GM23338 (cell line): ENCODE measurements at regions not wholly inside any gene's neighbourhood (a gene's known extent, or its start where the extent isn't known, plus 50 kb on each side); places are given as distances from the start of the nearest gene placed in this dataset.

ENCODE experiments used
- ATAC-seq: fragments of 200-7000 bp; cut with Tn5 transposase; 3 replicates; pipeline ENCODE4 v1.9.1; 2020
- DNase-seq: peaks from one replicate; pipeline ENCODE4 v3.0.0-alpha.2; 2015; ENCODE audit warnings: low spot score
- H2AFZ ChIP-seq: fragments of 200-600 bp; sonication (generic); 2 replicates; pipeline ENCODE4 v1.8.0; 2016; ENCODE audit warnings: antibody characterized with exemption, mild to moderate bottlenecking, moderate library complexity
- H3F3A ChIP-seq: fragments of 200-600 bp; sonication (generic); replicated peaks from 2 replicates; pipeline ENCODE4 v1.8.0; 2017; ENCODE audit warnings: antibody characterized with exemption, mixed run types, low read depth
- H3K27ac ChIP-seq: fragments of 200-600 bp; sonication (generic); 2 replicates; pipeline ENCODE4 v1.6.1; 2016; ENCODE audit warnings: low read depth
- H3K27me3 ChIP-seq: fragments of 200-600 bp; sonication (generic); 2 replicates; pipeline ENCODE4 v1.8.0; 2016; ENCODE audit warnings: mild to moderate bottlenecking, mixed run types, moderate library complexity; ENCODE audit not compliant: insufficient read depth
- H3K36me3 ChIP-seq: fragments of 200-600 bp; sonication (generic); 2 replicates; pipeline ENCODE4 v1.8.0; 2016; ENCODE audit warnings: mild to moderate bottlenecking; ENCODE audit not compliant: insufficient read depth
- H3K4me1 ChIP-seq: fragments of 200-600 bp; sonication (generic); 2 replicates; pipeline ENCODE4 v1.8.0; 2016; ENCODE audit warnings: mild to moderate bottlenecking, moderate library complexity; ENCODE audit not compliant: insufficient read depth
- H3K4me2 ChIP-seq: fragments of 200-600 bp; sonication (generic); 2 replicates; pipeline ENCODE4 v1.7.1; 2017; ENCODE audit warnings: mixed run types
- H3K4me3 ChIP-seq: fragments of 200-600 bp; sonication (generic); 2 replicates; pipeline ENCODE4 v1.6.1; 2016; ENCODE audit warnings: mixed run types
- H3K79me2 ChIP-seq: fragments of 200-600 bp; sonication (generic); replicated peaks from 2 replicates; pipeline ENCODE4 v1.8.0; 2017; ENCODE audit warnings: mild to moderate bottlenecking; ENCODE audit not compliant: insufficient read depth
- H3K9me2 ChIP-seq: fragments of 200-600 bp; sonication (generic); 2 replicates; pipeline ENCODE4 v1.8.0; 2017; ENCODE audit not compliant: insufficient read depth
- H4K20me1 ChIP-seq: fragments of 200-600 bp; sonication (generic); replicated peaks from 2 replicates; pipeline ENCODE4 v1.8.0; 2017; ENCODE audit warnings: mild to moderate bottlenecking; ENCODE audit not compliant: insufficient read depth
- H3K27ac Mint-ChIP-seq: 2 replicates; pipeline ENCODE4 v1.8.0; 2020; ENCODE audit warnings: inconsistent platforms, mild to moderate bottlenecking, moderate library complexity, mixed read lengths
- H3K27me3 Mint-ChIP-seq: 3 replicates; pipeline ENCODE4 v1.8.0; 2022; ENCODE audit warnings: low read depth, mild to moderate bottlenecking, moderate library complexity, mixed read lengths, inconsistent platforms; ENCODE audit not compliant: insufficient read depth, poor library complexity
- H3K36me3 Mint-ChIP-seq: 3 replicates; pipeline ENCODE4 v1.8.0; 2021; ENCODE audit warnings: low read depth, mild to moderate bottlenecking, inconsistent platforms, moderate library complexity, mixed read lengths
- H3K4me1 Mint-ChIP-seq: 3 replicates; pipeline ENCODE4 v1.8.0; 2020; ENCODE audit warnings: mild to moderate bottlenecking, inconsistent platforms, mixed read lengths
- H3K4me3 Mint-ChIP-seq: 3 replicates; pipeline ENCODE4 v1.8.0; 2021; ENCODE audit warnings: moderate library complexity, mild to moderate bottlenecking, inconsistent platforms, mixed read lengths
- H3K9me3 Mint-ChIP-seq: 3 replicates; pipeline ENCODE4 v1.8.0; 2020; ENCODE audit warnings: moderate library complexity, mild to moderate bottlenecking, inconsistent platforms, mixed read lengths
- CREB1 ChIP-seq: fragments of 250-450 bp; sonication (Bioruptor Pico); IDR thresholded peaks from 2 replicates; pipeline ENCODE4 v1.5.0; 2020; ENCODE audit warnings: low read depth, mild to moderate bottlenecking, moderate library complexity
- EZH2 ChIP-seq: fragments of 200-600 bp; sonication (generic); IDR thresholded peaks from one replicate; pipeline ENCODE4 v1.8.0; 2017; ENCODE audit warnings: antibody characterized with exemption, mild to moderate bottlenecking, low read depth; ENCODE audit not compliant: unreplicated experiment
- EZH2phosphoT487 ChIP-seq: fragments of 200-600 bp; sonication (generic); IDR thresholded peaks from one replicate; pipeline ENCODE4 v1.8.1; 2018; ENCODE audit warnings: antibody characterized with exemption; ENCODE audit not compliant: unreplicated experiment
- JUNB ChIP-seq: IDR thresholded peaks from one replicate; pipeline ENCODE4 v1.6.1; 2016; ENCODE audit warnings: antibody characterized with exemption; ENCODE audit not compliant: unreplicated experiment
- REST ChIP-seq: IDR thresholded peaks from one replicate; pipeline ENCODE4 v1.6.1; 2018; ENCODE audit warnings: antibody characterized with exemption; ENCODE audit not compliant: unreplicated experiment
- STAT1 ChIP-seq: IDR thresholded peaks from one replicate; pipeline ENCODE4 v1.6.1; 2016; ENCODE audit warnings: antibody characterized with exemption; ENCODE audit not compliant: unreplicated experiment
- ZNF114 ChIP-seq: fragments of 250-450 bp; sonication (Bioruptor Pico); IDR thresholded peaks from 2 replicates; pipeline ENCODE4 v1.5.0; 2020; ENCODE audit warnings: mild to moderate bottlenecking, moderate library complexity
- ZNF331 ChIP-seq: fragments of 250-450 bp; sonication (Bioruptor Pico); IDR thresholded peaks from 2 replicates; pipeline ENCODE4 v1.5.0; 2020; ENCODE audit warnings: low read depth, mild to moderate bottlenecking, moderate library complexity
- ZNF462 ChIP-seq: fragments of 250-450 bp; sonication (Bioruptor Pico); IDR thresholded peaks from 2 replicates; pipeline ENCODE4 v1.5.0; 2020; ENCODE audit warnings: mild to moderate bottlenecking, moderate library complexity
- TF ChIP-seq, protein P1 (sequence below): IDR thresholded peaks from 2 replicates; pipeline ENCODE4 v1.6.1; 2016; ENCODE audit warnings: antibody characterized with exemption
- TF ChIP-seq, protein P2 (sequence below), 2 experiments: fragments of 200-600 bp in 1 of 2; sonication (generic) in 1 of 2; conservative IDR thresholded peaks; 2 replicates each; pipeline versions ENCODE4 v1.5.1 to v1.6.1; 2016 to 2017; ENCODE audit warnings: antibody characterized with exemption in 2 of 2, low read depth in 2 of 2, mild to moderate bottlenecking in 2 of 2, moderate library complexity in 1 of 2

DNA sequence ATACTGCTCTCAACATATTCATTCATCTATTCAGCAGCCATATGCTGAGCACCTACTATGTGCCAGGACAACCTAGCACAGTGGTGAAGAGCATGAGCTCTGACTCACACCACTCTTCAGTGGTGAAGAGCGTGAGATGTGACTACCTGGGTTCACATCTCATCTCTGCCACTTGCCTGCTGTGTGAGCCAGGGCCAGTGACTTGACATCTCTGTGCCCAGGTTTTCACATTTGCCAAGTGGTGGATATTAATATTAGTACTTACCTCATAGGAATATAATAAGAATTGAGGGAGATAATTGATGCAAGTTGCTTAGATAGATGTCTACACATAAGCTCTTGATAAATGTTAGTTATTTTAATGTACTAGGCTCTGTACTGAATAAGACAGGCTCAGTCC, 488.9 kb downstream of the PTPRU start:
- peaks cover 16% of the 10 kb centered on the region for H3K27me3 Mint-ChIP-seq
- Histone ChIP-seq H3K4me3 (no peak overlapping the region), H3K79me2 (no peaks in the 10 kb centered on the region), H2AFZ (no peak overlapping the region), H3K9me2 (no peaks in the 10 kb centered on the region), H3K4me2 (no peak overlapping the region), H4K20me1 (no peaks in the 10 kb centered on the region), H3K4me1 (no peaks in the 10 kb centered on the region), H3F3A (no peaks in the 10 kb centered on the region), H3K27me3 (no peaks in the 10 kb centered on the region), H3K27ac (no peak overlapping the region), H3K36me3 (no peaks in the 10 kb centered on the region)
- DNase-seq (no peak), ATAC-seq (no peak)
- no peak overlapping the region for H3K27ac Mint-ChIP-seq
- peaks cover 54% of the 10 kb centered on the region for H3K9me3 Mint-ChIP-seq
- peaks cover 10% of the 10 kb centered on the region for H3K36me3 Mint-ChIP-seq
- H3K4me1 Mint-ChIP-seq: no peaks in the 10 kb centered on the region
- H3K4me3 Mint-ChIP-seq: no peak overlapping the region
- no peak for TF ChIP-seq ZNF331
- TF ChIP-seq CREB1 (CRISPR knock-in tag): no peak
- no peak for TF ChIP-seq REST
- TF ChIP-seq ZNF462 (CRISPR knock-in tag): no peak
- TF ChIP-seq ZNF114: no peak
- no peak for TF ChIP-seq EZH2
- TF ChIP-seq, protein P1, sequence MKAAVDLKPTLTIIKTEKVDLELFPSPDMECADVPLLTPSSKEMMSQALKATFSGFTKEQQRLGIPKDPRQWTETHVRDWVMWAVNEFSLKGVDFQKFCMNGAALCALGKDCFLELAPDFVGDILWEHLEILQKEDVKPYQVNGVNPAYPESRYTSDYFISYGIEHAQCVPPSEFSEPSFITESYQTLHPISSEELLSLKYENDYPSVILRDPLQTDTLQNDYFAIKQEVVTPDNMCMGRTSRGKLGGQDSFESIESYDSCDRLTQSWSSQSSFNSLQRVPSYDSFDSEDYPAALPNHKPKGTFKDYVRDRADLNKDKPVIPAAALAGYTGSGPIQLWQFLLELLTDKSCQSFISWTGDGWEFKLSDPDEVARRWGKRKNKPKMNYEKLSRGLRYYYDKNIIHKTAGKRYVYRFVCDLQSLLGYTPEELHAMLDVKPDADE: no peak
- no peak for TF ChIP-seq JUNB
- no peak for TF ChIP-seq EZH2phosphoT487
- no peak for TF ChIP-seq STAT1
- TF ChIP-seq, protein P2, sequence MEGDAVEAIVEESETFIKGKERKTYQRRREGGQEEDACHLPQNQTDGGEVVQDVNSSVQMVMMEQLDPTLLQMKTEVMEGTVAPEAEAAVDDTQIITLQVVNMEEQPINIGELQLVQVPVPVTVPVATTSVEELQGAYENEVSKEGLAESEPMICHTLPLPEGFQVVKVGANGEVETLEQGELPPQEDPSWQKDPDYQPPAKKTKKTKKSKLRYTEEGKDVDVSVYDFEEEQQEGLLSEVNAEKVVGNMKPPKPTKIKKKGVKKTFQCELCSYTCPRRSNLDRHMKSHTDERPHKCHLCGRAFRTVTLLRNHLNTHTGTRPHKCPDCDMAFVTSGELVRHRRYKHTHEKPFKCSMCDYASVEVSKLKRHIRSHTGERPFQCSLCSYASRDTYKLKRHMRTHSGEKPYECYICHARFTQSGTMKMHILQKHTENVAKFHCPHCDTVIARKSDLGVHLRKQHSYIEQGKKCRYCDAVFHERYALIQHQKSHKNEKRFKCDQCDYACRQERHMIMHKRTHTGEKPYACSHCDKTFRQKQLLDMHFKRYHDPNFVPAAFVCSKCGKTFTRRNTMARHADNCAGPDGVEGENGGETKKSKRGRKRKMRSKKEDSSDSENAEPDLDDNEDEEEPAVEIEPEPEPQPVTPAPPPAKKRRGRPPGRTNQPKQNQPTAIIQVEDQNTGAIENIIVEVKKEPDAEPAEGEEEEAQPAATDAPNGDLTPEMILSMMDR (conservative IDR thresholded peaks at IDR 0.05; ENCODE audit: low read depth in 2 of 2): no peak
